Endodermal cell (in vitro differentiated cells): ENCODE measurements at regions not wholly inside any gene's neighbourhood (a gene's known extent, or its start where the extent isn't known, plus 50 kb on each side); places are given as distances from the start of the nearest gene placed in this dataset.

Experiments
- DNase-seq: peaks from one replicate; pipeline ENCODE4 v3.0.0-alpha.2; 2017
- H3K27ac ChIP-seq: 2 replicates; pipeline ENCODE4 v1.5.1; 2013; ENCODE audit warnings: mild to moderate bottlenecking, low read depth, low read length, moderate library complexity
- H3K27me3 ChIP-seq: 2 replicates; pipeline ENCODE4 v1.6.1; 2013; ENCODE audit warnings: mild to moderate bottlenecking, low read length, moderate library complexity; ENCODE audit not compliant: insufficient read depth, control insufficient read depth, poor library complexity, severe bottlenecking
- H3K36me3 ChIP-seq: 2 replicates; pipeline ENCODE4 v1.7.0; 2013; ENCODE audit warnings: mild to moderate bottlenecking, low read length, moderate library complexity; ENCODE audit not compliant: control insufficient read depth, insufficient read depth
- H3K4me1 ChIP-seq: one replicate; pipeline ENCODE4 v1.7.0; 2013; ENCODE audit warnings: low read length; ENCODE audit not compliant: control insufficient read depth, insufficient read depth
- H3K4me3 ChIP-seq: 2 replicates; pipeline ENCODE4 v1.5.1; 2013; ENCODE audit warnings: mild to moderate bottlenecking, low read length, moderate library complexity
- H3K9ac ChIP-seq: 2 replicates; pipeline ENCODE4 v1.6.1; 2013; ENCODE audit warnings: mild to moderate bottlenecking, low read length, moderate library complexity; ENCODE audit not compliant: poor library complexity, severe bottlenecking; ENCODE audit errors: extremely low read depth
- H3K9me3 ChIP-seq: 2 replicates; pipeline ENCODE4 v1.6.1; 2013; ENCODE audit warnings: mild to moderate bottlenecking, low read length, moderate library complexity; ENCODE audit not compliant: control insufficient read depth
- H3K27ac Mint-ChIP-seq: 2 replicates; pipeline ENCODE4 v1.8.0; 2020; ENCODE audit warnings: mixed read lengths
- H3K27me3 Mint-ChIP-seq: 2 replicates; pipeline ENCODE4 v1.8.0; 2021; ENCODE audit warnings: mild to moderate bottlenecking, mixed read lengths; ENCODE audit not compliant: insufficient read depth
- H3K36me3 Mint-ChIP-seq: 2 replicates; pipeline ENCODE4 v1.8.0; 2020; ENCODE audit warnings: low read depth, mixed read lengths
- H3K4me1 Mint-ChIP-seq: 2 replicates; pipeline ENCODE4 v1.8.0; 2020; ENCODE audit warnings: mixed read lengths
- H3K4me3 Mint-ChIP-seq: 2 replicates; pipeline ENCODE4 v1.8.0; 2020; ENCODE audit warnings: mild to moderate bottlenecking, moderate library complexity, mixed read lengths
- H3K9me3 Mint-ChIP-seq: 2 replicates; pipeline ENCODE4 v1.8.0; 2020; ENCODE audit warnings: mild to moderate bottlenecking, mixed read lengths
- CTCF ChIP-seq: fragments of 200-600 bp; sonication (generic); conservative IDR thresholded peaks from 2 replicates; pipeline ENCODE4 v1.5.0; 2021; ENCODE audit warnings: antibody characterized with exemption, mild to moderate bottlenecking
- WGBS, 2 experiments: methylation state at CpG; one replicate each; pipeline versions ENCODE4 v1.1.5 to v1.1.7; 2013; ENCODE audit warnings: missing lambda C conversion rate in 2 of 2, mixed read lengths in 1 of 2; ENCODE audit not compliant: insufficient coverage in 1 of 2, insufficient read length in 1 of 2; 5-methylcytosine and 5-hydroxymethylcytosine counted together

- Mint-ChIP-seq H3K36me3 (no peaks in the 10 kb centered on the region), H3K4me3 (no peak overlapping the region), H3K4me1 (peaks cover 5% of the 10 kb centered on the region), H3K27me3 (no peaks in the 10 kb centered on the region), H3K9me3 (no peaks in the 10 kb centered on the region), H3K27ac (no peak overlapping the region)
- DNase-seq, result no peak
- Histone ChIP-seq H3K9ac (no peak overlapping the region), H3K4me1 (no peaks in the 10 kb centered on the region), H3K36me3 (no peaks in the 10 kb centered on the region), H3K27me3 (no peaks in the 10 kb centered on the region), H3K9me3 (no peaks in the 10 kb centered on the region), H3K27ac (no peak overlapping the region), H3K4me3 (no peak overlapping the region)
- 88% methylated on average over 4 of the region's 4 CpGs; no CpG with 5 or more reads in 1 of the 2 experiments for WGBS, 2 experiments
- no peak for TF ChIP-seq CTCF
Measured at GRCh38 chr5:67578011-67578410, 381.4 kb upstream of the CD180 start.

- Histone ChIP-seq H3K27ac (no peak overlapping the region), H3K4me1 (no peaks in the 10 kb centered on the region), H3K36me3 (no peaks in the 10 kb centered on the region), H3K27me3 (no peaks in the 10 kb centered on the region), H3K4me3 (no peak overlapping the region), H3K9ac (no peak overlapping the region), H3K9me3 (no peaks in the 10 kb centered on the region)
- Mint-ChIP-seq H3K27me3 (no peaks in the 10 kb centered on the region), H3K4me3 (no peak overlapping the region), H3K4me1 (peaks cover 5% of the 10 kb centered on the region), H3K36me3 (no peaks in the 10 kb centered on the region), H3K27ac (no peak overlapping the region), H3K9me3 (no peaks in the 10 kb centered on the region)
- no peak for TF ChIP-seq CTCF
- no peak for DNase-seq
Measured at GRCh38 chr5:67577424-67577823, 380.8 kb upstream of the CD180 start.

GRCh38 chr5:67576112-67576511 is 379.5 kb upstream of the CD180 start:
- H3K9ac ChIP-seq, result no peak overlapping the region
- Mint-ChIP-seq H3K27ac (no peak overlapping the region), H3K4me3 (no peak overlapping the region), H3K4me1 (peaks cover 5% of the 10 kb centered on the region), H3K9me3 (no peaks in the 10 kb centered on the region), H3K27me3 (no peaks in the 10 kb centered on the region), H3K36me3 (no peaks in the 10 kb centered on the region)
- H3K36me3 ChIP-seq, result no peaks in the 10 kb centered on the region
- H3K27me3 ChIP-seq, result no peaks in the 10 kb centered on the region
- no peak for DNase-seq
- no peaks in the 10 kb centered on the region for H3K4me1 ChIP-seq
- no peaks in the 10 kb centered on the region for H3K9me3 ChIP-seq
- no peak overlapping the region for H3K4me3 ChIP-seq
- TF ChIP-seq CTCF, result no peak
- 88 to 96% methylated on average over 2 of the region's 2 CpGs for WGBS, 2 experiments
- no peak overlapping the region for H3K27ac ChIP-seq
